Neural cell (in vitro differentiated cells): ENCODE measurements at regions not wholly inside any gene's neighbourhood (a gene's known extent, or its start where the extent isn't known, plus 50 kb on each side); places are given as distances from the start of the nearest gene placed in this dataset.

Experiments used
- H2AFZ ChIP-seq: fragments of 200-600, 300-800 bp; sonication (generic), shearing (Covaris generic); 2 replicates; pipeline ENCODE4 v1.6.0; 2014; ENCODE audit warnings: low read depth, mild to moderate bottlenecking, antibody characterized with exemption, low read length, moderate library complexity
- H3F3A ChIP-seq: fragments of 200-600 bp; shearing (Covaris generic); 2 replicates; pipeline ENCODE4 v1.6.1; 2016; ENCODE audit warnings: mild to moderate bottlenecking, moderate library complexity, mixed read lengths, antibody characterized with exemption, low read length; ENCODE audit not compliant: insufficient read depth, poor library complexity, severe bottlenecking
- H3K27ac ChIP-seq: fragments of 200-600, 300-800 bp; sonication (generic), shearing (Covaris generic); 2 replicates; pipeline ENCODE4 v1.5.1; 2014; ENCODE audit warnings: mild to moderate bottlenecking, low read length, moderate library complexity
- H3K27me3 ChIP-seq: fragments of 300-800, 200-600 bp; sonication (generic), shearing (Covaris generic); 2 replicates; pipeline ENCODE4 v1.6.0; 2014; ENCODE audit warnings: mild to moderate bottlenecking, low read depth, low read length, moderate library complexity; ENCODE audit not compliant: insufficient read depth
- H3K36me3 ChIP-seq: fragments of 300-800, 200-600 bp; sonication (generic), shearing (Covaris generic); 2 replicates; pipeline ENCODE4 v1.5.1; 2014; ENCODE audit warnings: mild to moderate bottlenecking, antibody characterized with exemption, low read length, moderate library complexity; ENCODE audit not compliant: insufficient read depth
- H3K4me2 ChIP-seq: fragments of 300-800, 200-600 bp; sonication (generic), shearing (Covaris generic); 2 replicates; pipeline ENCODE4 v1.6.0; 2014; ENCODE audit warnings: mild to moderate bottlenecking, low read length
- H3K4me3 ChIP-seq: fragments of 300-800, 200-600 bp; sonication (generic), shearing (Covaris generic); 2 replicates; pipeline ENCODE4 v1.5.1; 2014; ENCODE audit warnings: mild to moderate bottlenecking, low read length, moderate library complexity
- H3K79me2 ChIP-seq: fragments of 200-600 bp; shearing (Covaris generic); replicated peaks from 2 replicates; pipeline ENCODE4 v1.6.0; 2014; ENCODE audit warnings: mild to moderate bottlenecking, low read length, moderate library complexity; ENCODE audit not compliant: insufficient read depth
- H3K9ac ChIP-seq: fragments of 300-800, 200-600 bp; sonication (generic), shearing (Covaris generic); 2 replicates; pipeline ENCODE4 v1.6.1; 2016; ENCODE audit warnings: mild to moderate bottlenecking, low read length, mixed read lengths
- H3K9me2 ChIP-seq: fragments of 200-600 bp; shearing (Covaris generic); 2 replicates; pipeline ENCODE4 v1.6.1; 2016; ENCODE audit warnings: mild to moderate bottlenecking, low read length, mixed read lengths; ENCODE audit not compliant: insufficient read depth
- H3K9me3 ChIP-seq: fragments of 200-600, 300-800 bp; sonication (generic), shearing (Covaris generic); 2 replicates; pipeline ENCODE4 v1.6.1; 2016; ENCODE audit warnings: mild to moderate bottlenecking, mixed run types, low read length, moderate library complexity, mixed read lengths
- H4K20me1 ChIP-seq: fragments of 200-600 bp; shearing (Covaris generic); 2 replicates; pipeline ENCODE4 v1.6.1; 2016; ENCODE audit warnings: mild to moderate bottlenecking, mixed run types; ENCODE audit not compliant: insufficient read depth
- CTCF ChIP-seq: fragments of 450-650 bp; IDR thresholded peaks from 2 replicates; pipeline ENCODE4 v1.5.1; 2014; ENCODE audit warnings: antibody characterized with exemption, mild to moderate bottlenecking, moderate library complexity; ENCODE audit not compliant: poor library complexity, severe bottlenecking
- EP300 ChIP-seq: fragments of 450-650 bp; conservative IDR thresholded peaks from 2 replicates; pipeline ENCODE4 v1.6.1; 2014; ENCODE audit warnings: antibody characterized with exemption, mild to moderate bottlenecking, moderate library complexity; ENCODE audit not compliant: poor library complexity, severe bottlenecking
- EZH2 ChIP-seq: fragments of 200-600, 300-800 bp; shearing (Covaris generic), sonication (generic); IDR thresholded peaks from 2 replicates; pipeline ENCODE4 v1.6.1; 2014; ENCODE audit warnings: antibody characterized with exemption, low read length, borderline replicate concordance, mild to moderate bottlenecking; ENCODE audit not compliant: insufficient read depth, poor library complexity, severe bottlenecking
- MXI1 ChIP-seq: fragments of 450-650 bp; conservative IDR thresholded peaks from 2 replicates; pipeline ENCODE4 v1.6.1; 2014; ENCODE audit warnings: antibody characterized with exemption, mild to moderate bottlenecking; ENCODE audit not compliant: poor library complexity, severe bottlenecking
- POLR2AphosphoS5 ChIP-seq: IDR thresholded peaks from 2 replicates; pipeline ENCODE4 v1.6.1; 2012
- RAD21 ChIP-seq: fragments of 450-650 bp; conservative IDR thresholded peaks from 2 replicates; pipeline ENCODE4 v1.6.1; 2014; ENCODE audit warnings: antibody characterized with exemption, mild to moderate bottlenecking, moderate library complexity
- REST ChIP-seq: IDR thresholded peaks from 2 replicates; pipeline ENCODE4 v1.6.1; 2012; ENCODE audit warnings: borderline replicate concordance
- SMC3 ChIP-seq: fragments of 450-650 bp; conservative IDR thresholded peaks from 2 replicates; pipeline ENCODE4 v1.6.1; 2014; ENCODE audit warnings: antibody characterized with exemption, mild to moderate bottlenecking, moderate library complexity; ENCODE audit not compliant: poor library complexity
- TAF1 ChIP-seq: IDR thresholded peaks from 2 replicates; pipeline ENCODE4 v1.6.1; 2012; ENCODE audit warnings: low read depth

GRCh38 chr10:60717852-60718251 lies 60.4 kb upstream of the CDK1 start:
- Histone ChIP-seq H3K27ac (no peak overlapping the region), H3K36me3 (no peaks in the 10 kb centered on the region), H4K20me1 (no peaks in the 10 kb centered on the region), H3K4me2 (no peak overlapping the region), H3K27me3 (no peaks in the 10 kb centered on the region), H3K4me3 (no peak overlapping the region), H2AFZ (no peak overlapping the region), H3K9me2 (no peaks in the 10 kb centered on the region), H3F3A (no peaks in the 10 kb centered on the region), H3K9ac (no peak overlapping the region), H3K9me3 (no peaks in the 10 kb centered on the region), H3K79me2 (no peaks in the 10 kb centered on the region)
- TF ChIP-seq REST = no peak
- TF ChIP-seq TAF1 = no peak
- no peak for TF ChIP-seq CTCF
- no peak for TF ChIP-seq RAD21
- no peak for TF ChIP-seq MXI1
- no peak for TF ChIP-seq EZH2
- TF ChIP-seq SMC3 = no peak
- no peak for TF ChIP-seq POLR2AphosphoS5
- no peak for TF ChIP-seq EP300

GRCh38 chr10:60714233-60714632 lies 64.0 kb upstream of the CDK1 start:
- H3K4me3 ChIP-seq = no peak overlapping the region
- H3K27ac ChIP-seq = no peak overlapping the region
- H3K79me2 ChIP-seq = no peaks in the 10 kb centered on the region
- H3K9me2 ChIP-seq = no peaks in the 10 kb centered on the region
- no peaks in the 10 kb centered on the region for H3K36me3 ChIP-seq
- H4K20me1 ChIP-seq = no peaks in the 10 kb centered on the region
- no peaks in the 10 kb centered on the region for H3K27me3 ChIP-seq
- no peaks in the 10 kb centered on the region for H3F3A ChIP-seq
- no peaks in the 10 kb centered on the region for H3K9me3 ChIP-seq
- no peak for TF ChIP-seq POLR2AphosphoS5
- no peak for TF ChIP-seq EZH2
- no peak for TF ChIP-seq RAD21
- no peak overlapping the region for H2AFZ ChIP-seq
- H3K9ac ChIP-seq = no peak overlapping the region
- H3K4me2 ChIP-seq = no peak overlapping the region

GRCh38 chr10:60711496-60711895 lies 66.8 kb upstream of the CDK1 start:
- no peaks in the 10 kb centered on the region for H3K27me3 ChIP-seq
- no peaks in the 10 kb centered on the region for H3K9me2 ChIP-seq
- no peaks in the 10 kb centered on the region for H3K79me2 ChIP-seq
- no peaks in the 10 kb centered on the region for H3K36me3 ChIP-seq
- H4K20me1 ChIP-seq = no peaks in the 10 kb centered on the region
- H3F3A ChIP-seq = no peaks in the 10 kb centered on the region
- H3K4me2 ChIP-seq = no peak overlapping the region
- H3K4me3 ChIP-seq = no peak overlapping the region
- H3K9ac ChIP-seq = no peak overlapping the region
- H2AFZ ChIP-seq = no peak overlapping the region
- TF ChIP-seq EP300 = no peak
- no peak for TF ChIP-seq REST
- no peak for TF ChIP-seq SMC3
- TF ChIP-seq RAD21 = no peak
- no peak for TF ChIP-seq TAF1
- no peak for TF ChIP-seq CTCF
- no peak for TF ChIP-seq EZH2
- TF ChIP-seq MXI1 = no peak
- H3K27ac ChIP-seq = no peak overlapping the region
- H3K9me3 ChIP-seq = no peaks in the 10 kb centered on the region
